ENCODE measurements at regions not wholly inside any gene's neighbourhood (a gene's known extent, or its start where the extent isn't known, plus 50 kb on each side); places are given as distances from the start of the nearest gene placed in this dataset.

DNA sequence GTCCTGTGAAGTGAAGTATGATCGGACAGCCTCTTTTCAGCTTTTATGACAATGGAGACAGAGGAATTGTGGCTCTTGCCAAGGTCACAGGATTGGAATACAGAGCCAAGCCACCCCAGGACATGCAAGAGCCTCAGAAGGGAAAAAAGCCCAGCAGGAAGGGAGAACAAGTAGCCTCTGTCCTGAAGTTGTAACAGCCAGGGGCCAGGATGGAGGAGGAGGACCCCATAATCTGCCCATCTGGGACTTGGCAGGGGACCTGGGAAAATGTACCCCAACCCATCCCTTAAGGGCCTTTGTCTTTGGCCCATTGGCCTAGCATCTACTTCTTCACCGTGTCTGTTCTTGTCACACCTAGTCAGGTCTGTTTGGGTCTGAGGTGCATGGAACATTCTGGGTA, 60.4 kb upstream of the POLG start (continued):
- TF ChIP-seq, protein P1, sequence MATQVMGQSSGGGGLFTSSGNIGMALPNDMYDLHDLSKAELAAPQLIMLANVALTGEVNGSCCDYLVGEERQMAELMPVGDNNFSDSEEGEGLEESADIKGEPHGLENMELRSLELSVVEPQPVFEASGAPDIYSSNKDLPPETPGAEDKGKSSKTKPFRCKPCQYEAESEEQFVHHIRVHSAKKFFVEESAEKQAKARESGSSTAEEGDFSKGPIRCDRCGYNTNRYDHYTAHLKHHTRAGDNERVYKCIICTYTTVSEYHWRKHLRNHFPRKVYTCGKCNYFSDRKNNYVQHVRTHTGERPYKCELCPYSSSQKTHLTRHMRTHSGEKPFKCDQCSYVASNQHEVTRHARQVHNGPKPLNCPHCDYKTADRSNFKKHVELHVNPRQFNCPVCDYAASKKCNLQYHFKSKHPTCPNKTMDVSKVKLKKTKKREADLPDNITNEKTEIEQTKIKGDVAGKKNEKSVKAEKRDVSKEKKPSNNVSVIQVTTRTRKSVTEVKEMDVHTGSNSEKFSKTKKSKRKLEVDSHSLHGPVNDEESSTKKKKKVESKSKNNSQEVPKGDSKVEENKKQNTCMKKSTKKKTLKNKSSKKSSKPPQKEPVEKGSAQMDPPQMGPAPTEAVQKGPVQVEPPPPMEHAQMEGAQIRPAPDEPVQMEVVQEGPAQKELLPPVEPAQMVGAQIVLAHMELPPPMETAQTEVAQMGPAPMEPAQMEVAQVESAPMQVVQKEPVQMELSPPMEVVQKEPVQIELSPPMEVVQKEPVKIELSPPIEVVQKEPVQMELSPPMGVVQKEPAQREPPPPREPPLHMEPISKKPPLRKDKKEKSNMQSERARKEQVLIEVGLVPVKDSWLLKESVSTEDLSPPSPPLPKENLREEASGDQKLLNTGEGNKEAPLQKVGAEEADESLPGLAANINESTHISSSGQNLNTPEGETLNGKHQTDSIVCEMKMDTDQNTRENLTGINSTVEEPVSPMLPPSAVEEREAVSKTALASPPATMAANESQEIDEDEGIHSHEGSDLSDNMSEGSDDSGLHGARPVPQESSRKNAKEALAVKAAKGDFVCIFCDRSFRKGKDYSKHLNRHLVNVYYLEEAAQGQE (IDR thresholded peaks at IDR 0.05; ENCODE audit: unreplicated experiment) = no peak
- no peak for TF ChIP-seq ZNF331 (CRISPR knock-in tag; IDR thresholded peaks at IDR 0.05; ENCODE audit: low read depth)
- TF ChIP-seq EZH2 (IDR thresholded peaks at IDR 0.05; ENCODE audit: low read depth, unreplicated experiment) = no peak
- TF ChIP-seq, protein P2, sequence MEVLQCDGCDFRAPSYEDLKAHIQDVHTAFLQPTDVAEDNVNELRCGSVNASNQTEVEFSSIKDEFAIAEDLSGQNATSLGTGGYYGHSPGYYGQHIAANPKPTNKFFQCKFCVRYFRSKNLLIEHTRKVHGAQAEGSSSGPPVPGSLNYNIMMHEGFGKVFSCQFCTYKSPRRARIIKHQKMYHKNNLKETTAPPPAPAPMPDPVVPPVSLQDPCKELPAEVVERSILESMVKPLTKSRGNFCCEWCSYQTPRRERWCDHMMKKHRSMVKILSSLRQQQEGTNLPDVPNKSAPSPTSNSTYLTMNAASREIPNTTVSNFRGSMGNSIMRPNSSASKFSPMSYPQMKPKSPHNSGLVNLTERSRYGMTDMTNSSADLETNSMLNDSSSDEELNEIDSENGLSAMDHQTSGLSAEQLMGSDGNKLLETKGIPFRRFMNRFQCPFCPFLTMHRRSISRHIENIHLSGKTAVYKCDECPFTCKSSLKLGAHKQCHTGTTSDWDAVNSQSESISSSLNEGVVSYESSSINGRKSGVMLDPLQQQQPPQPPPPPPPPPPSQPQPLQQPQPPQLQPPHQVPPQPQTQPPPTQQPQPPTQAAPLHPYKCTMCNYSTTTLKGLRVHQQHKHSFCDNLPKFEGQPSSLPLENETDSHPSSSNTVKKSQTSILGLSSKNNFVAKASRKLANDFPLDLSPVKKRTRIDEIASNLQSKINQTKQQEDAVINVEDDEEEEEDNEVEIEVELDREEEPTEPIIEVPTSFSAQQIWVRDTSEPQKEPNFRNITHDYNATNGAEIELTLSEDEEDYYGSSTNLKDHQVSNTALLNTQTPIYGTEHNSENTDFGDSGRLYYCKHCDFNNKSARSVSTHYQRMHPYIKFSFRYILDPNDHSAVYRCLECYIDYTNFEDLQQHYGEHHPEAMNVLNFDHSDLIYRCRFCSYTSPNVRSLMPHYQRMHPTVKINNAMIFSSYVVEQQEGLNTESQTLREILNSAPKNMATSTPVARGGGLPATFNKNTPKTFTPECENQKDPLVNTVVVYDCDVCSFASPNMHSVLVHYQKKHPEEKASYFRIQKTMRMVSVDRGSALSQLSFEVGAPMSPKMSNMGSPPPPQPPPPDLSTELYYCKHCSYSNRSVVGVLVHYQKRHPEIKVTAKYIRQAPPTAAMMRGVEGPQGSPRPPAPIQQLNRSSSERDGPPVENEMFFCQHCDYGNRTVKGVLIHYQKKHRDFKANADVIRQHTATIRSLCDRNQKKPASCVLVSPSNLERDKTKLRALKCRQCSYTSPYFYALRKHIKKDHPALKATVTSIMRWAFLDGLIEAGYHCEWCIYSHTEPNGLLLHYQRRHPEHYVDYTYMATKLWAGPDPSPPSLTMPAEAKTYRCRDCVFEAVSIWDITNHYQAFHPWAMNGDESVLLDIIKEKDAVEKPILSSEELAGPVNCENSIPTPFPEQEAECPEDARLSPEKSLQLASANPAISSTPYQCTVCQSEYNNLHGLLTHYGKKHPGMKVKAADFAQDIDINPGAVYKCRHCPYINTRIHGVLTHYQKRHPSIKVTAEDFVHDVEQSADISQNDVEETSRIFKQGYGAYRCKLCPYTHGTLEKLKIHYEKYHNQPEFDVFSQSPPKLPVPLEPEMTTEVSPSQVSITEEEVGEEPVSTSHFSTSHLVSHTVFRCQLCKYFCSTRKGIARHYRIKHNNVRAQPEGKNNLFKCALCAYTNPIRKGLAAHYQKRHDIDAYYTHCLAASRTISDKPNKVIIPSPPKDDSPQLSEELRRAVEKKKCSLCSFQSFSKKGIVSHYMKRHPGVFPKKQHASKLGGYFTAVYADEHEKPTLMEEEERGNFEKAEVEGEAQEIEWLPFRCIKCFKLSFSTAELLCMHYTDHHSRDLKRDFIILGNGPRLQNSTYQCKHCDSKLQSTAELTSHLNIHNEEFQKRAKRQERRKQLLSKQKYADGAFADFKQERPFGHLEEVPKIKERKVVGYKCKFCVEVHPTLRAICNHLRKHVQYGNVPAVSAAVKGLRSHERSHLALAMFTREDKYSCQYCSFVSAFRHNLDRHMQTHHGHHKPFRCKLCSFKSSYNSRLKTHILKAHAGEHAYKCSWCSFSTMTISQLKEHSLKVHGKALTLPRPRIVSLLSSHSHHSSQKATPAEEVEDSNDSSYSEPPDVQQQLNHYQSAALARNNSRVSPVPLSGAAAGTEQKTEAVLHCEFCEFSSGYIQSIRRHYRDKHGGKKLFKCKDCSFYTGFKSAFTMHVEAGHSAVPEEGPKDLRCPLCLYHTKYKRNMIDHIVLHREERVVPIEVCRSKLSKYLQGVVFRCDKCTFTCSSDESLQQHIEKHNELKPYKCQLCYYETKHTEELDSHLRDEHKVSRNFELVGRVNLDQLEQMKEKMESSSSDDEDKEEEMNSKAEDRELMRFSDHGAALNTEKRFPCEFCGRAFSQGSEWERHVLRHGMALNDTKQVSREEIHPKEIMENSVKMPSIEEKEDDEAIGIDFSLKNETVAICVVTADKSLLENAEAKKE (CRISPR knock-in tag; IDR thresholded peaks at IDR 0.05) = no peak

DNA sequence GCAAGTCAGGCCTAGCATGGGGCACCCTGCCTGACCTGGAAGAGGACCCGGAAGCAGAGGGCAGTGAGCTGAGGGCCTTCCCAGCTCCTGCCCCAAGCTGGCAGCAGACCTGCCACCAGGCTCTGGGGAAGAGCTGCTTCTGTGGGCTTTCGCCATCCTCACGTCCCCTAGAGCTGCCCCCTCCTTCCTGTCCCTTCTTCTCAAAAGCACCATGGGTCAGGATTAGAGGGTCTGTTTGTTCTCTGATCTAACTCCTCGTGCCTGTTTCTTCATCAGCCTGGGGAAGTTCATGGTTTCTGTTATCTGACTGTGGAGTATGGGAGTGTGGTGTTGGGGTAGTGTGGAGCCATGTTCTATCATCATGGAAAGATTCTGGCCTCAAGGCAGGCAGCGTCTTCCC, 58.4 kb upstream of the POLG start:
- no peak for ATAC-seq

More for the DNA sequence above, 58.4 kb upstream of the POLG start:
- Mint-ChIP-seq H3K4me1 (peaks cover 60% of the 10 kb centered on the region), H3K9me3 (no peaks in the 10 kb centered on the region), H3K36me3 (ENCODE audit: low read depth) (no peaks in the 10 kb centered on the region; the same call in 2 of the 3 replicates), H3K27me3 (ENCODE audit: insufficient read depth, low read depth, poor library complexity) (peaks cover 99% of the 10 kb centered on the region), H3K4me3 (no peak overlapping the region), H3K27ac (no peak overlapping the region)
- H3K79me2 ChIP-seq (replicated peaks; ENCODE audit: insufficient read depth) = no peaks in the 10 kb centered on the region
- DNase-seq (ENCODE audit: low spot score) = no peak
- TF ChIP-seq, protein P1 (IDR thresholded peaks at IDR 0.05; ENCODE audit: unreplicated experiment) = no peak
- TF ChIP-seq NANOG (IDR thresholded peaks at IDR 0.05; ENCODE audit: borderline replicate concordance) = no peak
- no peak for TF ChIP-seq STAT1 (IDR thresholded peaks at IDR 0.05; ENCODE audit: unreplicated experiment)
- TF ChIP-seq POLR2AphosphoS5 (IDR thresholded peaks at IDR 0.05; ENCODE audit: low read depth) = no peak
- TF ChIP-seq ZNF331 (CRISPR knock-in tag; IDR thresholded peaks at IDR 0.05; ENCODE audit: low read depth) = no peak
- TF ChIP-seq, protein P3, sequence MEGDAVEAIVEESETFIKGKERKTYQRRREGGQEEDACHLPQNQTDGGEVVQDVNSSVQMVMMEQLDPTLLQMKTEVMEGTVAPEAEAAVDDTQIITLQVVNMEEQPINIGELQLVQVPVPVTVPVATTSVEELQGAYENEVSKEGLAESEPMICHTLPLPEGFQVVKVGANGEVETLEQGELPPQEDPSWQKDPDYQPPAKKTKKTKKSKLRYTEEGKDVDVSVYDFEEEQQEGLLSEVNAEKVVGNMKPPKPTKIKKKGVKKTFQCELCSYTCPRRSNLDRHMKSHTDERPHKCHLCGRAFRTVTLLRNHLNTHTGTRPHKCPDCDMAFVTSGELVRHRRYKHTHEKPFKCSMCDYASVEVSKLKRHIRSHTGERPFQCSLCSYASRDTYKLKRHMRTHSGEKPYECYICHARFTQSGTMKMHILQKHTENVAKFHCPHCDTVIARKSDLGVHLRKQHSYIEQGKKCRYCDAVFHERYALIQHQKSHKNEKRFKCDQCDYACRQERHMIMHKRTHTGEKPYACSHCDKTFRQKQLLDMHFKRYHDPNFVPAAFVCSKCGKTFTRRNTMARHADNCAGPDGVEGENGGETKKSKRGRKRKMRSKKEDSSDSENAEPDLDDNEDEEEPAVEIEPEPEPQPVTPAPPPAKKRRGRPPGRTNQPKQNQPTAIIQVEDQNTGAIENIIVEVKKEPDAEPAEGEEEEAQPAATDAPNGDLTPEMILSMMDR (conservative IDR thresholded peaks at IDR 0.05; ENCODE audit: low read depth in 2 of 2) = no peak
- H3K36me3 ChIP-seq (ENCODE audit: insufficient read depth) = no peaks in the 10 kb centered on the region; the same call in 1 of the 2 replicates
- peaks cover 100% of the 10 kb centered on the region for H3K27me3 ChIP-seq (ENCODE audit: insufficient read depth)
- H3F3A ChIP-seq (replicated peaks; ENCODE audit: low read depth) = no peaks in the 10 kb centered on the region
- H3K27ac ChIP-seq (ENCODE audit: low read depth) = no peak overlapping the region
- no peak overlapping the region for H3K4me3 ChIP-seq
- no peaks in the 10 kb centered on the region for H3K9me2 ChIP-seq (ENCODE audit: insufficient read depth)
- no peak overlapping the region for H2AFZ ChIP-seq
- peaks cover 51% of the 10 kb centered on the region for H3K4me1 ChIP-seq (ENCODE audit: insufficient read depth)
- no peak overlapping the region for H3K4me2 ChIP-seq
- H4K20me1 ChIP-seq (replicated peaks; ENCODE audit: insufficient read depth) = peaks cover 18% of the 10 kb centered on the region
